GM12878 (cell line): ENCODE measurements at regions not wholly inside any gene's neighbourhood (a gene's known extent, or its start where the extent isn't known, plus 50 kb on each side); places are given as distances from the start of the nearest gene placed in this dataset.

ENCODE experiments used
- ATAC-seq: fragments of 200-7000 bp; cut with Tn5 transposase; 3 replicates; pipeline ENCODE4 v1.9.1; 2020; ENCODE audit warnings: mild to moderate bottlenecking, moderate library complexity
- BruUV-seq: library from RNA; stranded (reverse); fragments of 400-500 nt; replicated peaks from 2 replicates; lab custom pipeline; 2021; lab: Mats Ljungman, UMichigan
- CTCF ChIA-PET: fragments of 300-600 bp; sonication (Branson Sonifier 250); formaldehyde crosslinking; extraction: SDS; loops from one replicate; lab custom pipeline; 2021; ENCODE audit warnings: inconsistent platforms; lab: Yijun Ruan, JAX
- POLR2A ChIA-PET: fragments of 350-600 bp; formaldehyde crosslinking; extraction: SDS; loops from one replicate; lab custom pipeline; 2021; ENCODE audit warnings: inconsistent platforms; lab: Charles Lee
- RAD21 ChIA-PET: fragments of 300-600 bp; sonication (Branson Sonifier 250); formaldehyde crosslinking; loops from one replicate; lab custom pipeline; 2023; ENCODE audit warnings: antibody characterized with exemption; ENCODE audit not compliant: unreplicated experiment; lab: Charles Lee
- SMC1A ChIA-PET: fragments of 300-600 bp; sonication (Branson Sonifier 250); formaldehyde crosslinking; loops from one replicate; lab custom pipeline; 2023; ENCODE audit not compliant: unreplicated experiment, uncharacterized antibody; lab: Charles Lee
- DNase-seq: peaks from one replicate; pipeline ENCODE4 v3.0.0-alpha.2; 2011; ENCODE audit warnings: low read depth, low spot score
- FAIRE-seq: peaks from 3 replicates; lab custom pipeline; 2011; peaks lifted over from hg19 to GRCh38; lab: Jason Lieb, UNC
- H2AFZ ChIP-seq: 2 replicates; pipeline ENCODE4 v1.6.0; 2011; ENCODE audit warnings: low read depth, low read length, control low read depth; ENCODE audit not compliant: control insufficient read depth
- H3K27ac ChIP-seq: 2 replicates; pipeline ENCODE4 v1.5.1; 2011; ENCODE audit warnings: control low read depth; ENCODE audit not compliant: control insufficient read depth, insufficient read depth
- H3K27me3 ChIP-seq, 2 experiments: replicated peaks in 1 of 2; 2 replicates each; pipeline versions ENCODE4 v1.6.0 to v1.6.1; 2011; ENCODE audit warnings: low read length in 1 of 2; ENCODE audit not compliant: control insufficient read depth in 2 of 2, insufficient read depth in 2 of 2
- H3K36me3 ChIP-seq, 2 experiments: 2 replicates each; pipeline ENCODE4 v1.5.1; 2011; ENCODE audit warnings: low read length in 1 of 2; ENCODE audit not compliant: control insufficient read depth in 2 of 2, insufficient read depth in 2 of 2
- H3K4me1 ChIP-seq: 2 replicates; pipeline ENCODE4 v1.6.1; 2011; ENCODE audit warnings: mild to moderate bottlenecking, low read length, moderate library complexity, mixed read lengths; ENCODE audit not compliant: control insufficient read depth, insufficient read depth
- H3K4me2 ChIP-seq: 2 replicates; pipeline ENCODE4 v1.6.0; 2011; ENCODE audit warnings: control low read depth; ENCODE audit not compliant: control insufficient read depth, insufficient read depth
- H3K4me3 ChIP-seq: fragments of 200-600 bp; sonication (generic); 2 replicates; pipeline ENCODE4 v1.5.1; 2016
- H3K79me2 ChIP-seq: 2 replicates; pipeline ENCODE4 v1.6.0; 2011; ENCODE audit warnings: low read length; ENCODE audit not compliant: control insufficient read depth, insufficient read depth
- H3K9ac ChIP-seq: 2 replicates; pipeline ENCODE4 v1.8.0; 2011; ENCODE audit warnings: low read length, control low read depth, mixed read lengths; ENCODE audit not compliant: control insufficient read depth, insufficient read depth
- H3K9me3 ChIP-seq: replicated peaks from 3 replicates; pipeline ENCODE4 v1.5.1; 2011; ENCODE audit warnings: mild to moderate bottlenecking, low read length; ENCODE audit not compliant: control insufficient read depth, insufficient read depth
- H4K20me1 ChIP-seq: 2 replicates; pipeline ENCODE4 v1.6.0; 2011; ENCODE audit not compliant: control insufficient read depth, insufficient read depth
- FOXM1 ChIP-seq: IDR thresholded peaks from 2 replicates; pipeline ENCODE4 v1.6.1; 2012; ENCODE audit warnings: low read depth, mild to moderate bottlenecking, inconsistent platforms, low read length, moderate library complexity
- HDAC2 ChIP-seq: fragments of 200-600 bp; sonication (generic); IDR thresholded peaks from 2 replicates; pipeline ENCODE4 v1.6.1; 2017
- HDAC6 ChIP-seq: fragments of 200-600 bp; sonication (generic); IDR thresholded peaks from one replicate; pipeline ENCODE4 v1.8.0; 2017; ENCODE audit warnings: antibody characterized with exemption; ENCODE audit not compliant: unreplicated experiment
- KDM1A ChIP-seq: fragments of 200-600 bp; sonication (generic); IDR thresholded peaks from 2 replicates; pipeline ENCODE4 v1.6.1; 2016; ENCODE audit warnings: borderline replicate concordance
- MXI1 ChIP-seq: fragments of 150-350 bp; IDR thresholded peaks from 2 replicates; pipeline ENCODE4 v1.6.1; 2011; ENCODE audit warnings: low read depth, mild to moderate bottlenecking, inconsistent platforms, low read length, improper control_type of control experiment
- MYC ChIP-seq: IDR thresholded peaks from 2 replicates; pipeline ENCODE4 v1.6.1; 2011; ENCODE audit warnings: mild to moderate bottlenecking, low read length, moderate library complexity, inconsistent platforms; ENCODE audit not compliant: insufficient read depth, insufficient replicate concordance, insufficient read length, severe bottlenecking
- PAX8 ChIP-seq: fragments of 450-650 bp; IDR thresholded peaks from 2 replicates; pipeline ENCODE4 v1.6.1; 2017; ENCODE audit warnings: mild to moderate bottlenecking, moderate library complexity
- POLR2AphosphoS2 ChIP-seq: IDR thresholded peaks from 2 replicates; pipeline ENCODE4 v1.6.1; 2011; ENCODE audit warnings: low read depth, mild to moderate bottlenecking, low read length, improper control_type of control experiment, moderate library complexity
- ZSCAN29 ChIP-seq: fragments of 450-650 bp; IDR thresholded peaks from 2 replicates; pipeline ENCODE4 v1.6.1; 2017; ENCODE audit warnings: mild to moderate bottlenecking, moderate library complexity
- ZZZ3 ChIP-seq: IDR thresholded peaks from 2 replicates; pipeline ENCODE4 v1.6.1; 2011; ENCODE audit warnings: low read depth; ENCODE audit not compliant: control insufficient read depth, insufficient read length
- WGBS: methylation state at CpG from one replicate; pipeline ENCODE4 v1.1.6; 2016; ENCODE audit warnings: low lambda C conversion rate; ENCODE audit not compliant: insufficient replicate concordance, insufficient coverage; ENCODE audit errors: missing lambda C conversion rate; 5-methylcytosine and 5-hydroxymethylcytosine counted together
- in situ Hi-C: fragments of 300-500 bp; cut with MboI; formaldehyde crosslinking; loops from 9 replicates; pipeline ENCODE4 v1.14.3; 2018; ENCODE audit warnings: mixed read lengths
- intact Hi-C: fragments of 100-400 bp; cut with micrococcal nuclease; formaldehyde crosslinking; loops from one replicate; pipeline ENCODE4 v1.14.2; 2022; ENCODE audit not compliant: unreplicated experiment
- TF ChIP-seq, protein P1 (sequence below): IDR thresholded peaks from 2 replicates; pipeline ENCODE4 v1.6.1; 2012; ENCODE audit warnings: low read depth, low read length, improper control_type of control experiment
- TF ChIP-seq, protein P2 (sequence below): fragments of 450-650 bp; IDR thresholded peaks from 2 replicates; pipeline ENCODE4 v1.6.1; 2017; ENCODE audit warnings: mild to moderate bottlenecking, moderate library complexity

DNA sequence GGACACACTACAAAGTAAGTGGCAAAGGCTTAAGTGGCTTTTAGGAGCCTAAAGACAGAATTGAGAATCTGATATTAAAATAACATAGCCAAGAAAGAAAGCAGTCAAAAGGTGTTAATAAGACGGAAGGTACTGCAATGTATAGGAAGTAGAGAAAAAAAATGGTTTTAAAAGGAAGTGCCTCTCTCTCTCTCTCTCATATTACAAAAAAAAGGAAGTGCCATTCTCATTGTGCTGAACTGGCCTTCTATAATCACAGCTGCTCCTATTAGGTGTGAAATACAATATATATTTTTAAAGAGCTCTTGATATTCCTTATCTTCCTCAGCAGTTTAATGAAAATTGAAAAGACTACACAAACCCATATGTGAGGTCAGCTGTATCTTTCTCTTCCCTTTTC is 199.4 kb upstream of the NPVF start:
- CTCF ChIA-PET = interaction anchor here (1.3 kb wide), 1 partner anchor 137 kb away, joined by 5 read pairs; no protein-coding TSS in a partner anchor
- intact Hi-C loops (no loop called here), in situ Hi-C loops (no loop called here)
- SMC1A ChIA-PET = no interaction called here
- DNase-seq (no peak), ATAC-seq (no peak), FAIRE-seq (no peak)
- 13% methylated on average over 1 of the region's 1 CpG for WGBS
- Histone ChIP-seq H3K4me3 (no peak overlapping the region), H3K27me3 (peaks cover 1 to 2% of the 10 kb centered on the region in 2 experiments; a peak in 2 of 4 replicates), H4K20me1 (no peaks in the 10 kb centered on the region), H3K4me2 (no peak overlapping the region), H3K36me3 (no peaks in the 10 kb centered on the region), H2AFZ (no peak overlapping the region), H3K27ac (no peak overlapping the region), H3K4me1 (no peaks in the 10 kb centered on the region), H3K9ac (no peak overlapping the region), H3K9me3 (no peaks in the 10 kb centered on the region), H3K79me2 (no peaks in the 10 kb centered on the region)
- no TSS peak for BruUV-seq
- no peak for TF ChIP-seq MXI1
- TF ChIP-seq ZSCAN29 = no peak
- no peak for TF ChIP-seq HDAC2
- no peak for TF ChIP-seq POLR2AphosphoS2
- no peak for TF ChIP-seq HDAC6
- no peak for TF ChIP-seq PAX8
- TF ChIP-seq ZZZ3 = no peak
- TF ChIP-seq, protein P1, sequence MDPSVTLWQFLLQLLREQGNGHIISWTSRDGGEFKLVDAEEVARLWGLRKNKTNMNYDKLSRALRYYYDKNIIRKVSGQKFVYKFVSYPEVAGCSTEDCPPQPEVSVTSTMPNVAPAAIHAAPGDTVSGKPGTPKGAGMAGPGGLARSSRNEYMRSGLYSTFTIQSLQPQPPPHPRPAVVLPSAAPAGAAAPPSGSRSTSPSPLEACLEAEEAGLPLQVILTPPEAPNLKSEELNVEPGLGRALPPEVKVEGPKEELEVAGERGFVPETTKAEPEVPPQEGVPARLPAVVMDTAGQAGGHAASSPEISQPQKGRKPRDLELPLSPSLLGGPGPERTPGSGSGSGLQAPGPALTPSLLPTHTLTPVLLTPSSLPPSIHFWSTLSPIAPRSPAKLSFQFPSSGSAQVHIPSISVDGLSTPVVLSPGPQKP = no peak
- TF ChIP-seq, protein P2, sequence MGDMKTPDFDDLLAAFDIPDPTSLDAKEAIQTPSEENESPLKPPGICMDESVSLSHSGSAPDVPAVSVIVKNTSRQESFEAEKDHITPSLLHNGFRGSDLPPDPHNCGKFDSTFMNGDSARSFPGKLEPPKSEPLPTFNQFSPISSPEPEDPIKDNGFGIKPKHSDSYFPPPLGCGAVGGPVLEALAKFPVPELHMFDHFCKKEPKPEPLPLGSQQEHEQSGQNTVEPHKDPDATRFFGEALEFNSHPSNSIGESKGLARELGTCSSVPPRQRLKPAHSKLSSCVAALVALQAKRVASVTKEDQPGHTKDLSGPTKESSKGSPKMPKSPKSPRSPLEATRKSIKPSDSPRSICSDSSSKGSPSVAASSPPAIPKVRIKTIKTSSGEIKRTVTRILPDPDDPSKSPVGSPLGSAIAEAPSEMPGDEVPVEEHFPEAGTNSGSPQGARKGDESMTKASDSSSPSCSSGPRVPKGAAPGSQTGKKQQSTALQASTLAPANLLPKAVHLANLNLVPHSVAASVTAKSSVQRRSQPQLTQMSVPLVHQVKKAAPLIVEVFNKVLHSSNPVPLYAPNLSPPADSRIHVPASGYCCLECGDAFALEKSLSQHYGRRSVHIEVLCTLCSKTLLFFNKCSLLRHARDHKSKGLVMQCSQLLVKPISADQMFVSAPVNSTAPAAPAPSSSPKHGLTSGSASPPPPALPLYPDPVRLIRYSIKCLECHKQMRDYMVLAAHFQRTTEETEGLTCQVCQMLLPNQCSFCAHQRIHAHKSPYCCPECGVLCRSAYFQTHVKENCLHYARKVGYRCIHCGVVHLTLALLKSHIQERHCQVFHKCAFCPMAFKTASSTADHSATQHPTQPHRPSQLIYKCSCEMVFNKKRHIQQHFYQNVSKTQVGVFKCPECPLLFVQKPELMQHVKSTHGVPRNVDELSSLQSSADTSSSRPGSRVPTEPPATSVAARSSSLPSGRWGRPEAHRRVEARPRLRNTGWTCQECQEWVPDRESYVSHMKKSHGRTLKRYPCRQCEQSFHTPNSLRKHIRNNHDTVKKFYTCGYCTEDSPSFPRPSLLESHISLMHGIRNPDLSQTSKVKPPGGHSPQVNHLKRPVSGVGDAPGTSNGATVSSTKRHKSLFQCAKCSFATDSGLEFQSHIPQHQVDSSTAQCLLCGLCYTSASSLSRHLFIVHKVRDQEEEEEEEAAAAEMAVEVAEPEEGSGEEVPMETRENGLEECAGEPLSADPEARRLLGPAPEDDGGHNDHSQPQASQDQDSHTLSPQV = no peak
- no peak for TF ChIP-seq KDM1A
- no peak for TF ChIP-seq FOXM1
- TF ChIP-seq MYC = no peak
- RAD21 ChIA-PET = no interaction called here
- POLR2A ChIA-PET = interaction anchor here (0.6 kb wide), 1 partner anchor 1623 kb away, joined by 4 read pairs; no protein-coding TSS in a partner anchor
